ENCODE measurements at regions not wholly inside any gene's neighbourhood (a gene's known extent, or its start where the extent isn't known, plus 50 kb on each side); places are given as distances from the start of the nearest gene placed in this dataset.

DNA sequence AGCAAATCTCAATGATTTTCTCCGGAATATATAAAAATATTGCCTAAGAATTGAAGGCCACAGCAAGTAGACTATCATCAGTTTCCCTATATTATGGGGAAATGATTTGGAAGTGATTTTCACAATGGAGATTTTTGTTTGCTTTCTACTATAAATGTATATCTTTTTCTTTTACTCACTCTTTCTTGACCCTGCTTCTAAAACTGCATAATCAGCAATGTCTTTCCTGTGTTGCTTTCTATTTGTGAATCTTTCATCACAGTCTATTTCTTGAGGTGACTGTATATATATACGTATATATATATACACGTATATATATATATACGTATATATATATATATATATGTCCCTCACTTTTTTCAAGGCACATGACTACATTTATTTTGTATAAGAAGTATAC lies 622.6 kb downstream of the DTWD2 start:
- TF ChIP-seq POLR2A (IDR thresholded peaks at IDR 0.05) (no peak), POLR2AphosphoS5 (IDR thresholded peaks at IDR 0.05; ENCODE audit: insufficient read depth in 1 of 2, low read depth in 1 of 2) (no peak)
- TF ChIP-seq, protein P1, sequence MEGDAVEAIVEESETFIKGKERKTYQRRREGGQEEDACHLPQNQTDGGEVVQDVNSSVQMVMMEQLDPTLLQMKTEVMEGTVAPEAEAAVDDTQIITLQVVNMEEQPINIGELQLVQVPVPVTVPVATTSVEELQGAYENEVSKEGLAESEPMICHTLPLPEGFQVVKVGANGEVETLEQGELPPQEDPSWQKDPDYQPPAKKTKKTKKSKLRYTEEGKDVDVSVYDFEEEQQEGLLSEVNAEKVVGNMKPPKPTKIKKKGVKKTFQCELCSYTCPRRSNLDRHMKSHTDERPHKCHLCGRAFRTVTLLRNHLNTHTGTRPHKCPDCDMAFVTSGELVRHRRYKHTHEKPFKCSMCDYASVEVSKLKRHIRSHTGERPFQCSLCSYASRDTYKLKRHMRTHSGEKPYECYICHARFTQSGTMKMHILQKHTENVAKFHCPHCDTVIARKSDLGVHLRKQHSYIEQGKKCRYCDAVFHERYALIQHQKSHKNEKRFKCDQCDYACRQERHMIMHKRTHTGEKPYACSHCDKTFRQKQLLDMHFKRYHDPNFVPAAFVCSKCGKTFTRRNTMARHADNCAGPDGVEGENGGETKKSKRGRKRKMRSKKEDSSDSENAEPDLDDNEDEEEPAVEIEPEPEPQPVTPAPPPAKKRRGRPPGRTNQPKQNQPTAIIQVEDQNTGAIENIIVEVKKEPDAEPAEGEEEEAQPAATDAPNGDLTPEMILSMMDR (IDR thresholded peaks at IDR 0.05): no peak
- no peak overlapping the region for H3K27ac ChIP-seq
- no peak overlapping the region for H3K4me3 ChIP-seq
- no peak for DNase-seq (ENCODE audit: extremely low spot score in 2 of 2)
- intact Hi-C loops (cut with DNase I): no loop called here
- H3K36me3 ChIP-seq: no peaks in the 10 kb centered on the region
- H3K4me1 ChIP-seq: no peaks in the 10 kb centered on the region
- H3K9me3 ChIP-seq: no peaks in the 10 kb centered on the region
- H3K27me3 ChIP-seq: no peaks in the 10 kb centered on the region

DNA sequence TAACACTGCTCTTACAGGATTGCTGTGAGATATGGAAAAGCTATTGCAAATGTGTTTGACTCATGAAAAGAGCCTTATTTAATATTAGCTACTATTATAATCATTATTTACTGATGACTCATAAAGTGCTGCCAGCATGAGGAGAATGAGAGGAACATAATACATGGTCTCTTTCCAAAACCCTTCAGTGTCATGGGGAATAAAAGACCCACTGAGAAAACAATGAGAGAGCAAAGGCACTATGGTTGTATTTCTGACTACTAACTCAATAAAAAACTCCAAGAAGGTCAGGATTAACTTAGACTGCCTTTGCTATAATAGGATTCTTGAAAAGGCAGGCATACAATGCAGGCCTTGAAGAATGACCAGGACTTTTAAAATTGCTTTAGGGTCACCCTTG lies 633.5 kb downstream of the DTWD2 start:
- no peaks in the 10 kb centered on the region for H3K9me3 ChIP-seq
- no peak for TF ChIP-seq POLR2AphosphoS5 (IDR thresholded peaks at IDR 0.05; ENCODE audit: insufficient read depth in 1 of 2, low read depth in 1 of 2)
- TF ChIP-seq POLR2A (IDR thresholded peaks at IDR 0.05): no peak
- TF ChIP-seq, protein P1 (IDR thresholded peaks at IDR 0.05): no peak

DNA sequence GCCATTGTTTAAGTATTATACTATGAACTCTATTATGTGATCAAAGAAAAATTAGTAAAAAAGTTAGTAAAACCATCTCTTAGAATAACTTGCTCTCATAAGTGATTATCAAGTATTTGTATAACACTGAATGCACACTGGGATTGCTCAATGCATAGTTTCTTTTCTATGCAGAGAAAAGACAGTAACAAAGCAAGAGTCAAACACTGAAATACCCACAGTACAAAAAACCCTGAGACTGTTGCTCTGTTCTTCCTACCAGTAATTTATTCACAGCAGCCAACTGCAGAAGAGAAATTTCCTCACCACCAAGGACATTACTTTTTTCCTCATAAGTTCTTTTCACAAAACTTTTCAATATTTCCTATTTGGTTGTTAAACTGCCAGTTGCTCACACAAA lies 634.4 kb downstream of the DTWD2 start:
- DNase-seq (ENCODE audit: extremely low spot score in 2 of 2): no peak
- Histone ChIP-seq H3K9me3 (no peaks in the 10 kb centered on the region), H3K27ac (no peak overlapping the region), H3K4me1 (no peaks in the 10 kb centered on the region), H3K4me3 (no peak overlapping the region), H3K36me3 (no peaks in the 10 kb centered on the region), H3K27me3 (no peaks in the 10 kb centered on the region)
- intact Hi-C loops (cut with DNase I): no loop called here
- TF ChIP-seq POLR2AphosphoS5 (IDR thresholded peaks at IDR 0.05; ENCODE audit: insufficient read depth in 1 of 2, low read depth in 1 of 2) (no peak), POLR2A (IDR thresholded peaks at IDR 0.05) (no peak)
- TF ChIP-seq, protein P1 (IDR thresholded peaks at IDR 0.05): no peak

More for the DNA sequence above, 633.5 kb downstream of the DTWD2 start:
- DNase-seq (ENCODE audit: extremely low spot score in 2 of 2): no peak
- Histone ChIP-seq H3K4me3 (no peak overlapping the region), H3K27me3 (no peaks in the 10 kb centered on the region), H3K4me1 (no peaks in the 10 kb centered on the region), H3K36me3 (no peaks in the 10 kb centered on the region), H3K27ac (no peak overlapping the region)
- intact Hi-C loops (cut with DNase I): no loop called here

DNA sequence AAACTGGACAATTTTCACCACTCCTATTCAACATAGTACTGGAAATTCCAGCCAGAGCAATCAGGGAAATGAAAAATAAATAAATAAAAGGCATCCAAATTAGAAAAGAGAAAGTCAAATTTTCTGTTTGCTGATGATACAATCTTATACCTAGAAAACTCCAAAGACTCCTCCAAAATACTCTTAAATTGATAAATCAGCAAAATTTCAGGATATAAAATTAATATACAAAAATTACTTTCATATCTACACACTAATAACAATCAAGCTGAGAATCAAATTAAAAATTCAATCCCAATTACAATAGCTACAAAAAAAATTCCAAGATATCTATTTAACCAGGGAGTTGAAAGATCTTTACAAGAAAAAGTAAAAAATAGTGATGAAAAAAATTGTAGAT lies 651.9 kb downstream of the DTWD2 start:
- Histone ChIP-seq H3K27ac (no peak overlapping the region), H3K4me1 (no peaks in the 10 kb centered on the region), H3K27me3 (no peaks in the 10 kb centered on the region), H3K4me3 (no peak overlapping the region), H3K36me3 (no peaks in the 10 kb centered on the region), H3K9me3 (no peaks in the 10 kb centered on the region)
- DNase-seq (ENCODE audit: extremely low spot score in 2 of 2): no peak
- intact Hi-C loops (cut with DNase I): no loop called here
- TF ChIP-seq POLR2AphosphoS5 (IDR thresholded peaks at IDR 0.05; ENCODE audit: insufficient read depth in 1 of 2, low read depth in 1 of 2) (no peak), POLR2A (IDR thresholded peaks at IDR 0.05) (no peak)
- TF ChIP-seq, protein P1 (IDR thresholded peaks at IDR 0.05): no peak

DNA sequence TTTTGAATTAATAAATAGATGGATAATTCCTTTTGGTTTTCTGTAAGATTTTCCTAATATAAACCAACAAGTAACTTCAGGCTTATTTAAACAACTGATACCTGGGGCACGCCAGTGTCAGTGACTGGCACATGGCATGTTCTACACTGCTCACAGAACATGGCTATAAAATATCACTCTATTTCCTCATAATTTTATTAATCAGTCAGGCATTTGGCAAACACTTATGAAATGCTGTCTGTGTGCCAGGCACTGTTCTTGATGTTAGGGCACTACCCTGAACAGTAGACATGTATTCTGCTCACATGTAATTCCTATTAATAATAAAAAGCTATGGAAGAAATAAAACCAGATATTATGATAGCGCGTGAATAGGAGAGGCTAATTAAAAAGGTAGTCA lies 661.0 kb downstream of the DTWD2 start:
- H3K27ac ChIP-seq: no peak overlapping the region
- TF ChIP-seq POLR2A (IDR thresholded peaks at IDR 0.05) (no peak), POLR2AphosphoS5 (IDR thresholded peaks at IDR 0.05; ENCODE audit: insufficient read depth in 1 of 2, low read depth in 1 of 2) (no peak)
- TF ChIP-seq, protein P1 (IDR thresholded peaks at IDR 0.05): no peak
- H3K36me3 ChIP-seq: no peaks in the 10 kb centered on the region
- intact Hi-C loops (cut with DNase I): no loop called here
- H3K27me3 ChIP-seq: no peaks in the 10 kb centered on the region
- H3K4me1 ChIP-seq: no peaks in the 10 kb centered on the region
- DNase-seq (ENCODE audit: extremely low spot score in 2 of 2): no peak
- no peaks in the 10 kb centered on the region for H3K9me3 ChIP-seq
- no peak overlapping the region for H3K4me3 ChIP-seq

Data from vagina (tissue), 2 donors.